K562 (cell line): ENCODE measurements at regions not wholly inside any gene's neighbourhood (a gene's known extent, or its start where the extent isn't known, plus 50 kb on each side); places are given as distances from the start of the nearest gene placed in this dataset.

Experiments
- ATAC-seq: fragments of 200-7000 bp; cut with Tn5 transposase; 3 replicates; pipeline ENCODE4 v1.9.1; 2020; ENCODE audit warnings: moderate library complexity
- BruUV-seq: library from RNA; stranded (reverse); fragments of 400-500 nt; replicated peaks from 2 replicates; lab custom pipeline; 2021; lab: Mats Ljungman, UMichigan
- CTCF ChIA-PET: fragments of 300-600 bp; formaldehyde crosslinking; extraction: SDS; loops from one replicate; lab custom pipeline; 2021; ENCODE audit warnings: low intra/inter-chr PET ratio; lab: Yijun Ruan, JAX
- POLR2A ChIA-PET: fragments of 300-600, 350-650 bp; sonication (Branson Sonifier 250); formaldehyde crosslinking; extraction: SDS; loops from one replicate; lab custom pipeline; 2021; ENCODE audit warnings: antibody characterized with exemption, inconsistent platforms; lab: Yijun Ruan, JAX
- DNase-seq, 4 experiments: peaks; one replicate each; pipeline versions ENCODE4 v3.0.0 to v3.0.0-alpha.2; 2011 to 2018; ENCODE audit warnings: low spot score in 3 of 4, mixed read lengths in 3 of 4; ENCODE audit errors: extremely low read depth in 1 of 4
- FAIRE-seq: peaks from 2 replicates; lab custom pipeline; 2011; peaks lifted over from hg19 to GRCh38; lab: Jason Lieb, UNC
- H2AFZ ChIP-seq: 2 replicates; pipeline ENCODE4 v1.6.0; 2011; ENCODE audit warnings: low read depth, low read length, control low read depth, inconsistent platforms
- H3K27ac ChIP-seq: fragments of 200-600 bp; 3 replicates; pipeline ENCODE4 v1.8.0; 2011; ENCODE audit warnings: low read depth, mild to moderate bottlenecking, control low read depth, inconsistent platforms, low read length, moderate library complexity, mixed read lengths; ENCODE audit errors: extremely low read depth
- H3K27me3 ChIP-seq, 2 experiments: fragments of 300-600 bp in 1 of 2; 2 replicates in 1 of 2; 3 replicates in 1 of 2; pipeline versions ENCODE4 v1.6.0 to v1.8.0; 2011; ENCODE audit warnings: inconsistent platforms in 2 of 2, low read length in 2 of 2, mild to moderate bottlenecking in 1 of 2, mixed read lengths in 1 of 2, moderate library complexity in 1 of 2; ENCODE audit not compliant: control insufficient read depth in 2 of 2, insufficient read depth in 2 of 2
- H3K36me3 ChIP-seq: fragments of 300-600 bp; 3 replicates; pipeline ENCODE4 v1.8.0; 2011; ENCODE audit warnings: mild to moderate bottlenecking, low read length, inconsistent platforms; ENCODE audit not compliant: control insufficient read depth, insufficient read depth
- H3K4me1 ChIP-seq, 2 experiments: fragments of 200-600 bp in 1 of 2; replicated peaks in 1 of 2; 2 replicates in 1 of 2; 3 replicates in 1 of 2; pipeline versions ENCODE4 v1.5.1 to v1.8.0; 2011; ENCODE audit warnings: inconsistent platforms in 2 of 2, low read length in 2 of 2, mild to moderate bottlenecking in 1 of 2, mixed read lengths in 1 of 2, moderate library complexity in 1 of 2; ENCODE audit not compliant: control insufficient read depth in 2 of 2, insufficient read depth in 2 of 2
- H3K4me2 ChIP-seq: 2 replicates; pipeline ENCODE4 v1.6.1; 2011; ENCODE audit warnings: low read length, control low read depth, inconsistent platforms, mixed read lengths; ENCODE audit not compliant: insufficient read depth
- H3K4me3 ChIP-seq: fragments of 200-600 bp; sonication (generic), shearing (Covaris generic); 2 replicates; pipeline ENCODE4 v1.5.1; 2016; ENCODE audit warnings: control low read depth, inconsistent platforms
- H3K79me2 ChIP-seq: fragments of 200-600 bp; 3 replicates; pipeline ENCODE4 v1.8.0; 2011; ENCODE audit warnings: low read length, inconsistent platforms; ENCODE audit not compliant: control insufficient read depth, insufficient read depth
- H3K9ac ChIP-seq, 2 experiments: 2 replicates each; pipeline versions ENCODE4 v1.6.0 to v1.6.1; 2011; ENCODE audit warnings: low read depth in 2 of 2, low read length in 2 of 2, control low read depth in 1 of 2, inconsistent platforms in 1 of 2, mild to moderate bottlenecking in 1 of 2, mixed read lengths in 1 of 2; ENCODE audit not compliant: insufficient read depth in 1 of 2
- H3K9me1 ChIP-seq: one replicate; pipeline ENCODE4 v1.6.0; 2011; ENCODE audit warnings: inconsistent platforms, mild to moderate bottlenecking, low read length, moderate library complexity; ENCODE audit not compliant: control insufficient read depth, insufficient read depth
- H3K9me3 ChIP-seq: replicated peaks from 2 replicates; pipeline ENCODE4 v1.5.1; 2011; ENCODE audit warnings: low read depth, low read length, inconsistent platforms; ENCODE audit not compliant: control insufficient read depth, insufficient read depth
- H4K20me1 ChIP-seq: replicated peaks from 2 replicates; pipeline ENCODE4 v1.6.1; 2011; ENCODE audit warnings: low read length, inconsistent platforms, mixed read lengths; ENCODE audit not compliant: control insufficient read depth, insufficient read depth
- FOSL1 ChIP-seq: fragments of 200-800 bp; sonication (Bioruptor generic); conservative IDR thresholded peaks from 2 replicates; pipeline ENCODE4 v1.6.1; 2016; ENCODE audit warnings: missing genetic modification characterization, missing compliant biosample characterization
- JUND ChIP-seq, 2 experiments: IDR thresholded peaks; 2 replicates in 1 of 2; 3 replicates in 1 of 2; pipeline ENCODE4 v1.6.1; 2011; ENCODE audit warnings: borderline replicate concordance in 2 of 2, low read depth in 2 of 2, low read length in 2 of 2, improper control_type of control experiment in 1 of 2, missing biosample characterization in 1 of 2, missing genetic modification characterization in 1 of 2, missing genetic modification reagents in 1 of 2
- MAFG ChIP-seq: fragments of 450-650 bp; conservative IDR thresholded peaks from 2 replicates; pipeline ENCODE4 v1.6.1; 2016; ENCODE audit warnings: missing genetic modification characterization, missing compliant biosample characterization
- MAZ ChIP-seq, 2 experiments: fragments of 450-650 bp in 1 of 2; sonication (generic) in 1 of 2; formaldehyde crosslinking; IDR thresholded peaks in 1 of 2; conservative IDR thresholded peaks in 1 of 2; 2 replicates each; pipeline versions ENCODE4 v1.4.0 to v1.5.0; 2020; ENCODE audit warnings: mild to moderate bottlenecking in 1 of 2, missing genetic modification reagents in 1 of 2
- MEIS2 ChIP-seq: fragments of 450-650 bp; IDR thresholded peaks from 2 replicates; pipeline ENCODE4 v1.6.1; 2014; ENCODE audit warnings: mild to moderate bottlenecking; ENCODE audit not compliant: partially characterized antibody
- NFE2L1 ChIP-seq: fragments of 450-650 bp; IDR thresholded peaks from 2 replicates; pipeline ENCODE4 v1.6.1; 2016; ENCODE audit warnings: missing genetic modification characterization, low read depth, mild to moderate bottlenecking, missing compliant biosample characterization, moderate library complexity, borderline replicate concordance
- PBX2 ChIP-seq, 2 experiments: IDR thresholded peaks in 1 of 2; conservative IDR thresholded peaks in 1 of 2; 2 replicates each; pipeline ENCODE4 v1.6.1; 2016; ENCODE audit warnings: low read depth in 2 of 2, mild to moderate bottlenecking in 1 of 2, missing compliant biosample characterization in 1 of 2, missing genetic modification characterization in 1 of 2, moderate library complexity in 1 of 2
- PPARD ChIP-seq: fragments of 250-450 bp; sonication (Bioruptor Pico); IDR thresholded peaks from 2 replicates; pipeline ENCODE4 v1.8.0; 2022; ENCODE audit warnings: inconsistent platforms, mild to moderate bottlenecking, moderate library complexity
- RAD21 ChIP-seq, 2 experiments: fragments of 250-450 bp in 1 of 2; fragments of 450-650 bp in 1 of 2; sonication (Bioruptor Pico) in 1 of 2; formaldehyde crosslinking in 1 of 2; IDR thresholded peaks in 1 of 2; conservative IDR thresholded peaks in 1 of 2; 2 replicates each; pipeline versions ENCODE4 v1.4.0 to v1.8.0; 2020 to 2022; ENCODE audit warnings: mild to moderate bottlenecking in 2 of 2, moderate library complexity in 1 of 2
- WGBS: fragments of 100-300 bp; shearing (Covaris generic); methylation state at CpG from one replicate; pipeline ENCODE4 v1.1.6; 2016; ENCODE audit warnings: low coverage, mixed read lengths; ENCODE audit not compliant: insufficient coverage; ENCODE audit errors: missing lambda C conversion rate; 5-methylcytosine and 5-hydroxymethylcytosine counted together
- in situ Hi-C: fragments of 300-500 bp; cut with MboI; formaldehyde crosslinking; loops from 4 replicates; pipeline ENCODE4 v1.15.0; 2018; ENCODE audit warnings: inconsistent platforms, mixed read lengths
- intact Hi-C: fragments of 100-400 bp; cut with micrococcal nuclease; formaldehyde crosslinking; loops from 2 replicates; pipeline ENCODE4 v1.14.2; 2022
- TF ChIP-seq, protein P1 (sequence below): IDR thresholded peaks from 2 replicates; pipeline ENCODE4 v1.6.1; 2011; ENCODE audit not compliant: insufficient read length; ENCODE audit errors: extremely low read depth

GRCh38 chr4:132227151-132227856 is 921.8 kb upstream of the PCDH10 start:
- CTCF ChIA-PET, result no interaction called here
- no peak for ATAC-seq

More at GRCh38 chr4:132227151-132227856, 921.8 kb upstream of the PCDH10 start:
- Histone ChIP-seq H3K27me3 (no peaks in the 10 kb centered on the region), H3K4me3 (no peak overlapping the region), H3K9ac (no peak overlapping the region), H3K79me2 (no peaks in the 10 kb centered on the region), H3K36me3 (no peaks in the 10 kb centered on the region), H3K27ac (no peak overlapping the region; the same call in 2 of the 3 replicates), H3K9me1 (no peaks in the 10 kb centered on the region), H2AFZ (no peak overlapping the region), H4K20me1 (no peaks in the 10 kb centered on the region), H3K4me2 (no peak overlapping the region), H3K9me3 (0 out of 2 replicates have a peak, but pooled peaks cover 2% of the 10 kb centered on the region), H3K4me1 (no peaks in the 10 kb centered on the region)
- DNase-seq (peak in 1 of 4 experiments; percentile 19), FAIRE-seq (no peak)
- BruUV-seq, result no TSS peak
- POLR2A ChIA-PET, result no interaction called here
- intact Hi-C loops (no loop called here), in situ Hi-C loops (no loop called here)
- TF ChIP-seq PPARD (CRISPR knock-in tag) (no peak), MEIS2 (peak; percentile 16), JUND (IDR thresholded peaks at IDR 0.05; ENCODE audit: borderline replicate concordance, low read depth, low read length) (peak; percentile 54; the same call in 1 of the 2 replicates), JUND (tag; IDR thresholded peaks at IDR 0.05; ENCODE audit: borderline replicate concordance, low read depth, low read length) (peak; percentile 76; the same call in 2 of the 3 replicates), PBX2 (CRISPR knock-in tag; IDR thresholded peaks at IDR 0.05; ENCODE audit: low read depth) (no peak), PBX2 (tag; conservative IDR thresholded peaks at IDR 0.05; ENCODE audit: low read depth) (peak; percentile 53), NFE2L1 (no peak), RAD21 (CRISPR knock-in tag; conservative IDR thresholded peaks at IDR 0.05 in 1 of 2, IDR thresholded peaks at IDR 0.05 in 1 of 2) (peak in 1 of 2 experiments; percentile 6; a peak in 1 of 4 replicates), FOSL1 (tag) (peak; percentile 93), MAFG (tag) (peak; percentile 61), MAZ (CRISPR knock-in tag; conservative IDR thresholded peaks at IDR 0.05 in 1 of 2, IDR thresholded peaks at IDR 0.05 in 1 of 2) (0 out of 4 replicates have a peak, but pooled peaks of 1 of the 2 experiments have one; percentile 17)
- TF ChIP-seq, protein P1, sequence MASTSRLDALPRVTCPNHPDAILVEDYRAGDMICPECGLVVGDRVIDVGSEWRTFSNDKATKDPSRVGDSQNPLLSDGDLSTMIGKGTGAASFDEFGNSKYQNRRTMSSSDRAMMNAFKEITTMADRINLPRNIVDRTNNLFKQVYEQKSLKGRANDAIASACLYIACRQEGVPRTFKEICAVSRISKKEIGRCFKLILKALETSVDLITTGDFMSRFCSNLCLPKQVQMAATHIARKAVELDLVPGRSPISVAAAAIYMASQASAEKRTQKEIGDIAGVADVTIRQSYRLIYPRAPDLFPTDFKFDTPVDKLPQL, result no peak
- 14% methylated on average over 9 of the region's 9 CpGs for WGBS
